ENCODE measurements at regions not wholly inside any gene's neighbourhood (a gene's known extent, or its start where the extent isn't known, plus 50 kb on each side); places are given as distances from the start of the nearest gene placed in this dataset.
"Not testable (repeated sequence)": the region's sequence is repeated elsewhere in the genome, so short reads cannot be mapped to it uniquely, and the experiment has no call there.

GRCh38 chr6:14547284-14547998 is 429.9 kb downstream of the CD83 start:
- no peaks in the 10 kb centered on the region for H3K36me3 ChIP-seq (ENCODE audit: control insufficient read depth, insufficient read depth, low read length)
- TF ChIP-seq, protein P1, sequence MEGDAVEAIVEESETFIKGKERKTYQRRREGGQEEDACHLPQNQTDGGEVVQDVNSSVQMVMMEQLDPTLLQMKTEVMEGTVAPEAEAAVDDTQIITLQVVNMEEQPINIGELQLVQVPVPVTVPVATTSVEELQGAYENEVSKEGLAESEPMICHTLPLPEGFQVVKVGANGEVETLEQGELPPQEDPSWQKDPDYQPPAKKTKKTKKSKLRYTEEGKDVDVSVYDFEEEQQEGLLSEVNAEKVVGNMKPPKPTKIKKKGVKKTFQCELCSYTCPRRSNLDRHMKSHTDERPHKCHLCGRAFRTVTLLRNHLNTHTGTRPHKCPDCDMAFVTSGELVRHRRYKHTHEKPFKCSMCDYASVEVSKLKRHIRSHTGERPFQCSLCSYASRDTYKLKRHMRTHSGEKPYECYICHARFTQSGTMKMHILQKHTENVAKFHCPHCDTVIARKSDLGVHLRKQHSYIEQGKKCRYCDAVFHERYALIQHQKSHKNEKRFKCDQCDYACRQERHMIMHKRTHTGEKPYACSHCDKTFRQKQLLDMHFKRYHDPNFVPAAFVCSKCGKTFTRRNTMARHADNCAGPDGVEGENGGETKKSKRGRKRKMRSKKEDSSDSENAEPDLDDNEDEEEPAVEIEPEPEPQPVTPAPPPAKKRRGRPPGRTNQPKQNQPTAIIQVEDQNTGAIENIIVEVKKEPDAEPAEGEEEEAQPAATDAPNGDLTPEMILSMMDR (IDR thresholded peaks at IDR 0.05; ENCODE audit: insufficient read depth, low read length, poor library complexity, severe bottlenecking) = no peak

DNA sequence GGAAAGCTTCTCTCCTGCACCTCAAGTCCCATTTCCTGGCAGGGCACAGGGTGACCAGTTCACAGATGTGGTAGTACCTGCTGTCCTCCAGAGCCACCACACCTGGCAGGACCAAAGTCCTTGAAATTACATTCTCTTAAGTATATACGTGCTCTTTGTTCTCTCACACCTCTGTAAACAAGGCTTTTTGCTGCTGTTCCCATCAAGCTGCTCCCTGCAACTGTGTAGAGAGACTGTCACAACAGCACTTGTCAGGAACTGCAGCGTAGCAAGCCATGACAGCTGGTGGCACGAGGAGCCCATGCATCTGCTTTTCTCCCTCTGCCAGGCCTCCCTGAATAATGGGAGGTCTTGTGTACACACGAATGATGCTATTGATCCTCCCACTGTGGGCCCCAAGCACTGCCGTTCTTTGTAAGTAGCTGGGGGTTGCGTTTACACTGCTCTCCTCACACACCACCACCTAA is 431.8 kb downstream of the CD83 start:
- Histone ChIP-seq H3K36me3 (ENCODE audit: control insufficient read depth, insufficient read depth, low read length) (no peaks in the 10 kb centered on the region), H3K27me3 (ENCODE audit: control insufficient read depth, insufficient read depth, low read length) (no peaks in the 10 kb centered on the region), H3K4me3 (ENCODE audit: low read depth, low read length) (no peak overlapping the region)
- TF ChIP-seq, protein P1 (IDR thresholded peaks at IDR 0.05; ENCODE audit: insufficient read depth, low read length, poor library complexity, severe bottlenecking) = no peak
- DNase-seq (ENCODE audit: low read depth) = no peak

More at GRCh38 chr6:14547284-14547998, 429.9 kb downstream of the CD83 start:
- no peak for DNase-seq (ENCODE audit: low read depth)
- Histone ChIP-seq H3K4me3 (ENCODE audit: low read depth, low read length) (no peak overlapping the region), H3K27me3 (ENCODE audit: control insufficient read depth, insufficient read depth, low read length) (no peaks in the 10 kb centered on the region)

GRCh38 chr6:14549871-14550270 is 432.3 kb downstream of the CD83 start:
- no peak for DNase-seq (ENCODE audit: low read depth)
- TF ChIP-seq, protein P1 (IDR thresholded peaks at IDR 0.05; ENCODE audit: insufficient read depth, low read length, poor library complexity, severe bottlenecking) = no peak
- H3K27me3 ChIP-seq (ENCODE audit: control insufficient read depth, insufficient read depth, low read length) = no peaks in the 10 kb centered on the region
- no peak overlapping the region for H3K4me3 ChIP-seq (ENCODE audit: low read depth, low read length)
- no peaks in the 10 kb centered on the region for H3K36me3 ChIP-seq (ENCODE audit: control insufficient read depth, insufficient read depth, low read length)

GRCh38 chr6:14550410-14550809 is 432.8 kb downstream of the CD83 start:
- Histone ChIP-seq H3K36me3 (ENCODE audit: control insufficient read depth, insufficient read depth, low read length) (no peaks in the 10 kb centered on the region), H3K4me3 (ENCODE audit: low read depth, low read length) (no peak overlapping the region), H3K27me3 (ENCODE audit: control insufficient read depth, insufficient read depth, low read length) (no peaks in the 10 kb centered on the region)
- DNase-seq (ENCODE audit: low read depth) = no peak
- TF ChIP-seq, protein P1 (IDR thresholded peaks at IDR 0.05; ENCODE audit: insufficient read depth, low read length, poor library complexity, severe bottlenecking) = no peak

DNA sequence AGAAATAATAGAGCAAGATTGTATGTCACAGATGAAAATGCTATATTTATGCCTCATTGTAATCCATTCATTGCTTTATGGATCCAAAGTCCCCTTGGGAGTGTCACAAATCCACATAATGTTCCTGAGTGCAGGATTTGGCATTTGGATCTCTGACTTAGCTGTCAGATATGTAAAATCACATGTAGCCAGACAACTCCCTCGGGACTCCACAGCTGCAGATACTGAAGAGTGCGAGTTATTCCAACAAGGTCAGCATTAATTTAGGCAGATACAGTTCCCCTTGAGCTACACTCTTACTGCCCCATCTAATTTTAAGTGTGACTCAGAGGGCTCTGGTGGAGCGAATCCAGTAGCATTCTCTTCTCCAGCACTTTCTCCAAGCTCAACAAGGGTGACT is 433.2 kb downstream of the CD83 start:
- Histone ChIP-seq H3K36me3 (ENCODE audit: control insufficient read depth, insufficient read depth, low read length) (no peaks in the 10 kb centered on the region), H3K4me3 (ENCODE audit: low read depth, low read length) (no peak overlapping the region), H3K27me3 (ENCODE audit: control insufficient read depth, insufficient read depth, low read length) (no peaks in the 10 kb centered on the region)
- DNase-seq (ENCODE audit: low read depth) = no peak
- TF ChIP-seq, protein P1 (IDR thresholded peaks at IDR 0.05; ENCODE audit: insufficient read depth, low read length, poor library complexity, severe bottlenecking) = no peak

- H3K27me3 ChIP-seq (ENCODE audit: control insufficient read depth, insufficient read depth, low read length); DNase-seq (ENCODE audit: low read depth); H3K36me3 ChIP-seq (ENCODE audit: control insufficient read depth, insufficient read depth, low read length); H3K4me3 ChIP-seq (ENCODE audit: low read depth, low read length): not testable (repeated sequence)
These were observed 434.0 kb downstream of the CD83 start for GRCh38 chr6:14551601-14552000.
